Keratinocyte (primary cell): ENCODE measurements at regions not wholly inside any gene's neighbourhood (a gene's known extent, or its start where the extent isn't known, plus 50 kb on each side); places are given as distances from the start of the nearest gene placed in this dataset.
"Not testable (repeated sequence)": the region's sequence is repeated elsewhere in the genome, so short reads cannot be mapped to it uniquely, and the experiment has no call there.

ENCODE experiments used
- DNase-seq: peaks from one replicate; pipeline ENCODE4 v3.0.0-alpha.2; 2011; ENCODE audit warnings: low read depth, missing footprints, low spot score
- FAIRE-seq: peaks from 2 replicates; lab custom pipeline; 2011; peaks lifted over from hg19 to GRCh38; lab: Jason Lieb, UNC
- H2AFZ ChIP-seq: 2 replicates; pipeline ENCODE4 v1.6.0; 2012; ENCODE audit warnings: low read length, control low read depth, inconsistent platforms; ENCODE audit not compliant: control insufficient read depth
- H3K27ac ChIP-seq: 2 replicates; pipeline ENCODE4 v1.5.1; 2011; ENCODE audit warnings: low read length; ENCODE audit not compliant: control insufficient read depth, insufficient read depth
- H3K27me3 ChIP-seq: 3 replicates; pipeline ENCODE4 v1.6.0; 2011; ENCODE audit warnings: low read length; ENCODE audit not compliant: control insufficient read depth, insufficient read depth; ENCODE audit errors: extremely low read depth
- H3K36me3 ChIP-seq, 2 experiments: 2 replicates in 1 of 2; 3 replicates in 1 of 2; pipeline ENCODE4 v1.5.1; 2011; ENCODE audit warnings: low read length in 2 of 2, mild to moderate bottlenecking in 1 of 2; ENCODE audit not compliant: control insufficient read depth in 2 of 2, insufficient read depth in 2 of 2; ENCODE audit errors: extremely low read depth in 1 of 2
- H3K4me1 ChIP-seq: 3 replicates; pipeline ENCODE4 v1.5.1; 2011; ENCODE audit warnings: low read length; ENCODE audit not compliant: control insufficient read depth, insufficient read depth; ENCODE audit errors: extremely low read depth
- H3K4me2 ChIP-seq: 3 replicates; pipeline ENCODE4 v1.6.0; 2011; ENCODE audit warnings: low read depth, low read length; ENCODE audit not compliant: control insufficient read depth, insufficient read depth; ENCODE audit errors: extremely low read depth
- H3K4me3 ChIP-seq, 3 experiments: fragments of 200-600 bp in 1 of 3; sonication (generic) in 1 of 3; 2 replicates in 2 of 3; 3 replicates in 1 of 3; pipeline ENCODE4 v1.5.1; 2011 to 2016; ENCODE audit warnings: low read length in 3 of 3, mild to moderate bottlenecking in 3 of 3, control low read depth in 2 of 3, inconsistent platforms in 1 of 3, low read depth in 1 of 3, mixed read lengths in 1 of 3, mixed run types in 1 of 3, moderate library complexity in 1 of 3; ENCODE audit not compliant: control insufficient read depth in 2 of 3, insufficient read depth in 2 of 3; ENCODE audit errors: extremely low read depth in 1 of 3
- H3K79me2 ChIP-seq: 2 replicates; pipeline ENCODE4 v1.6.0; 2012; ENCODE audit warnings: low read length; ENCODE audit not compliant: control insufficient read depth, insufficient read depth
- H3K9ac ChIP-seq: 3 replicates; pipeline ENCODE4 v1.6.0; 2011; ENCODE audit warnings: low read length; ENCODE audit not compliant: control insufficient read depth, insufficient read depth; ENCODE audit errors: extremely low read depth
- H3K9me1 ChIP-seq: 3 replicates; pipeline ENCODE4 v1.6.0; 2011; ENCODE audit warnings: low read length; ENCODE audit not compliant: control insufficient read depth, insufficient read depth; ENCODE audit errors: extremely low read depth
- H3K9me3 ChIP-seq: 2 replicates; pipeline ENCODE4 v1.5.1; 2012; ENCODE audit warnings: low read depth, low read length; ENCODE audit not compliant: control insufficient read depth
- H4K20me1 ChIP-seq: 3 replicates; pipeline ENCODE4 v1.6.0; 2011; ENCODE audit warnings: low read length; ENCODE audit not compliant: control insufficient read depth, insufficient read depth; ENCODE audit errors: extremely low read depth
- CTCF ChIP-seq, 3 experiments: IDR thresholded peaks in 1 of 3; conservative IDR thresholded peaks in 1 of 3; optimal IDR thresholded peaks in 1 of 3; 2 replicates in 2 of 3; 3 replicates in 1 of 3; pipeline versions ENCODE3 to v1.5.1; 2011; ENCODE audit warnings: low read length in 3 of 3, mild to moderate bottlenecking in 3 of 3, moderate library complexity in 2 of 3, control low read depth in 1 of 3, inconsistent platforms in 1 of 3; ENCODE audit not compliant: insufficient read depth in 2 of 3; ENCODE audit errors: extremely low read depth in 1 of 3
- EZH2 ChIP-seq: IDR thresholded peaks from one replicate; pipeline ENCODE4 v1.6.1; 2012; ENCODE audit warnings: inconsistent platforms, mild to moderate bottlenecking, low read length, moderate library complexity
- dilution Hi-C: fragments of 300-500 bp; cut with MboI; formaldehyde crosslinking; loops from one replicate; pipeline ENCODE4 v1.7.0; 2020; ENCODE audit warnings: low sequenced_read_pairs; ENCODE audit not compliant: extremely low pct_ligation_motif_present

GRCh38 chr3:177466074-177466473, 268.8 kb upstream of the TBL1XR1 start:
- no peaks in the 10 kb centered on the region for H3K9me1 ChIP-seq
- FAIRE-seq: no peak
- no peaks in the 10 kb centered on the region for H3K27me3 ChIP-seq
- H3K4me1 ChIP-seq: peaks cover 12% of the 10 kb centered on the region
- no peak overlapping the region for H3K4me2 ChIP-seq
- dilution Hi-C loops: no loop called here
- no peak for DNase-seq
- TF ChIP-seq EZH2 (no peak), CTCF (optimal IDR thresholded peaks at IDR 0.05 in 1 of 3, IDR thresholded peaks at IDR 0.05 in 1 of 3, conservative IDR thresholded peaks at IDR 0.05 in 1 of 3; ENCODE audit: extremely low read depth in 1 of 3, insufficient read depth in 2 of 3, low read length in 3 of 3) (no peak)
- H3K36me3 ChIP-seq: no peaks in the 10 kb centered on the region
- H3K9me3 ChIP-seq: no peaks in the 10 kb centered on the region
- H4K20me1 ChIP-seq: no peaks in the 10 kb centered on the region
- no peaks in the 10 kb centered on the region for H3K79me2 ChIP-seq
- no peak overlapping the region for H3K4me3 ChIP-seq
- no peak overlapping the region for H3K27ac ChIP-seq
- H2AFZ ChIP-seq: no peak overlapping the region
- H3K9ac ChIP-seq: no peak overlapping the region

- DNase-seq, H3K27me3 ChIP-seq, H4K20me1 ChIP-seq, H3K36me3 ChIP-seq, H3K27ac ChIP-seq, H3K9me1 ChIP-seq, dilution Hi-C loops, H3K4me2 ChIP-seq, H3K9ac ChIP-seq, H3K4me3 ChIP-seq, H3K9me3 ChIP-seq, H2AFZ ChIP-seq, FAIRE-seq, H3K79me2 ChIP-seq: not testable (repeated sequence)
- peaks cover 12% of the 10 kb centered on the region for H3K4me1 ChIP-seq
Measured at GRCh38 chr3:177466622-177467021, 269.3 kb upstream of the TBL1XR1 start.

- no peak overlapping the region for H3K27ac ChIP-seq
Measured at GRCh38 chr3:177467247-177467985, 270.1 kb upstream of the TBL1XR1 start.

More at GRCh38 chr3:177467247-177467985, 270.1 kb upstream of the TBL1XR1 start:
- H3K79me2 ChIP-seq: no peaks in the 10 kb centered on the region
- H3K36me3 ChIP-seq: no peaks in the 10 kb centered on the region
- no peak overlapping the region for H3K4me2 ChIP-seq
- TF ChIP-seq CTCF (optimal IDR thresholded peaks at IDR 0.05 in 1 of 3, IDR thresholded peaks at IDR 0.05 in 1 of 3, conservative IDR thresholded peaks at IDR 0.05 in 1 of 3; ENCODE audit: extremely low read depth in 1 of 3, insufficient read depth in 2 of 3, low read length in 3 of 3) (no peak), EZH2 (no peak)
- H2AFZ ChIP-seq: no peak overlapping the region
- no peak for FAIRE-seq
- no peak overlapping the region for H3K4me3 ChIP-seq
- H3K9me3 ChIP-seq: no peaks in the 10 kb centered on the region
- no peaks in the 10 kb centered on the region for H3K27me3 ChIP-seq
- dilution Hi-C loops: no loop called here
- peaks cover 12% of the 10 kb centered on the region for H3K4me1 ChIP-seq
- H3K9me1 ChIP-seq: no peaks in the 10 kb centered on the region
- no peak overlapping the region for H3K9ac ChIP-seq
- H4K20me1 ChIP-seq: no peaks in the 10 kb centered on the region
- DNase-seq: no peak
